HG02623 (cell line): ENCODE measurements at regions not wholly inside any gene's neighbourhood (a gene's known extent, or its start where the extent isn't known, plus 50 kb on each side); places are given as distances from the start of the nearest gene placed in this dataset.

Experiments used
- ATAC-seq: cut with Tn5 transposase; IDR thresholded peaks from one replicate; pipeline ENCODE4 v1.9.1; 2021; ENCODE audit warnings: moderate library complexity; ENCODE audit not compliant: unreplicated experiment

GRCh38 chr10:108901781-108902618 is 1021.3 kb downstream of the XPNPEP1 start:
- no peak for ATAC-seq

GRCh38 chr10:108899670-108900069 is 1023.6 kb downstream of the XPNPEP1 start:
- no peak for ATAC-seq

GRCh38 chr10:108894402-108895301 is 1028.7 kb downstream of the XPNPEP1 start:
- ATAC-seq, result peak; percentile 89

GRCh38 chr10:108877095-108877561 is 1046.2 kb downstream of the XPNPEP1 start:
- ATAC-seq, result no peak

DNA sequence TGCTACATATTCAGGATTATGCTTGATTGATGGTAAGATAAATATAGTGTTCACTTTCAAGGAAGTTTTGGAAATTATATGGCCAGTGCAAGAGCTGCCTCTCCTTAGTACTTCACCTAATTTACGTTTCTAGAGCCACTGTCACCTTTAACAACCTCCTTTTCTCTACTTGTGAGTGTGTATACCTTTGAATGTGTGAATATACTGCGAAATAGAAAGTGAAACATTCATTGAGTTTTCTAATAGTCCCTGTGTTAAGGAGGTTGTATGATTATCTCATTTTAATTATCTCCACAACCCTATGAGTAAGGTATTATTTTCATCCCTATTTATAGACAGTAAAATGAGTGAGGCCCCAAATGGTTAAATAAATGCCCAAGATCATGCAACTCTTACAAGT is 1050.5 kb downstream of the XPNPEP1 start:
- ATAC-seq, result no peak

GRCh38 chr10:108868881-108869280 is 1054.4 kb downstream of the XPNPEP1 start:
- ATAC-seq, result no peak

DNA sequence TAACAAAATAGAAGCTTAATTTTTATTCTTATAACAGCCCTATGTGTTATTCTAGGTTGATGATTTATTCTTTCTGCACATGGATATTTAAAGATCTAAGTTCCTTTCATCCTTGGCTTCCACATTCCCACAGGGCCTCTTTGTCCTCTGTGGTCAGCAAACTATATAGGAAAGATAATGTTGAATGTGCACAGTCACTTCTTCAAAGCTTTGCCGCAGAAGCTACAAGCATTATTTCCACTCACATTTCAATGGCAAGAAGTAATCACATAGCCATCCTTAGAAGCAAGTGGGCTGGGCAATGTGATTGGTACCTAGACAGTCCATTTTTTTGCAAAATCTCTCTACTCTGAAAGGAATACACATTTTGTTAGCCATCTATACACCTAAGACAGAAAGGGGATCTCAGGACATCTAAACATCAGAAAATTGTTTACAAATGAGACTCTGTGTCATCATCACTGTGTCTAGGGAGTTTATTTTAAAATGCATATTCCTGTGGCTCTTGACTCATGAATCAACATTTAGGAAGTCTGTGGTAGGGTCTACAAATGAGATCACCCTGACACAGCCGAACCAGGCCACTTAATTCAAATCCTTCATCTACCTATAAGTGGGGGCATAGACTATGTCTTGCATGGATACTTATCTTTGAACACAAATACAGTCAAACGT is 1060.5 kb downstream of the XPNPEP1 start:
- ATAC-seq, result no peak

DNA sequence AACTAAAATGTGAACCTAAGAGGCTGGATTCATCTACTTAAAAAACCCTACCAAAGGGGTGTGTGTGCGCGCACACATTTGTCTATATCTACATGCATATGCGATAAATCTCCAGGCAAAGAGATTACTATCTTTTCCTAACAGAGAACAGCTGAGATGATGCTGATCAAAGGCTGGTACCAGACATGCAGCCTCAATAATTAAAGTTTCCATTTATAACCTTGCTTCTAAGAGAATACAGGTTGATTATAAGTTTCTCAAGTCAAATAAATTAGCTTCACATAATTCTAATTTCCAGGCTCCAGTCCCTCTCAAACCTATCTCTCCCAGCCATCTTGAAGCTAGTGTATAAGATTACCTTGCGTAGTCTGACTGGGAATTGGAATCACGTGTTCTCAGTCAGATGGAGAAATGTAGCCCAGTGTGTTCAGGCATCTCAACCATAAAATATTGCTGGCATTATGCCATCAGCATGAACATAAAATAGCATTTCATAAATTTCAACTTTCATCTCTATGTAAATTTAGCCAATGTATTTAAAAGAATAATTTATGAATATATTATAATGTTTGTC is 1062.0 kb downstream of the XPNPEP1 start:
- ATAC-seq, result no peak

DNA sequence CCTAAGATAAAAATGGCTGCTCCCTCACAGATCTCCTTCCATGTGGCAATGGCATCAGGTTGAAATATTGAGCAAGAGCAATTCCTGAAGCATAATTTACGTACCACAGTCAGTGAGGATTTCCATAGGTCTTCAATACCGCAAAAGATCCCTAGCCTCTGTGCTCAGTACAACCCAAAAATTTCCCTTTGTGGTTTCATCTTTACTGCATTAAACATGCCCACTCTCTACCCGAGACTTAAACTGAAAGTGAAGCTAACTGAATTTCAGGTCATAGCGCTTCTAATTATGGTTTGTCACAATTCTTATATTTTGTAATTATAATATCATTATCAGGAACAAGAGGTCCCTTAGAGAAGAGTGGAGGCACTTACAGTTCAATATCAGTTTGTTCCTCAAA is 1071.1 kb downstream of the XPNPEP1 start:
- peak; percentile 79 for ATAC-seq

- peak; percentile 91 for ATAC-seq
Measured at GRCh38 chr10:108850138-108850854, 1073.0 kb downstream of the XPNPEP1 start.

GRCh38 chr10:108849688-108850087 is 1073.6 kb downstream of the XPNPEP1 start:
- ATAC-seq, result no peak

- ATAC-seq, result no peak
Measured at GRCh38 chr10:108849186-108849585, 1074.1 kb downstream of the XPNPEP1 start.

GRCh38 chr10:108848046-108848445 is 1075.3 kb downstream of the XPNPEP1 start:
- no peak for ATAC-seq

- ATAC-seq, result no peak
Measured at GRCh38 chr10:108840944-108841343, 1082.4 kb downstream of the XPNPEP1 start.

DNA sequence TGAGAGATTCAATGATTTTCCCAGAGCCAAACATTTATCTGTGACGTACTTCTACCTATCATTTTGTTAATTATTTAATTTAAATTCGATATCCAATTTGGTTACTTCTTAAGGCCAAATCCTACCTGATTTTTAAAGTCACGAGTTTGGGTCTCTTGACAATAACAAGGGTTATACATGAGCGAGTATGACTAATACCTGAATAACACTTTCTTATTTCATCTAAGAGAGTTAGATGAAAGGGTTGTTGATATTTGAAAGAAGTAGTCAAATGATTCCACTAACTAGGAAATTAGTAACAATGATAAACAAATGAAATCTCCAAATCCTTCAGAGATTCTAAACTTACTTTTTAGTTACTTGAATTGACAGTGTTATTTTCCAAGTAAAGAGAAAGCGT is 1086.9 kb downstream of the XPNPEP1 start:
- no peak for ATAC-seq

GRCh38 chr10:108822026-108822425 is 1101.3 kb downstream of the XPNPEP1 start:
- ATAC-seq, result no peak

DNA sequence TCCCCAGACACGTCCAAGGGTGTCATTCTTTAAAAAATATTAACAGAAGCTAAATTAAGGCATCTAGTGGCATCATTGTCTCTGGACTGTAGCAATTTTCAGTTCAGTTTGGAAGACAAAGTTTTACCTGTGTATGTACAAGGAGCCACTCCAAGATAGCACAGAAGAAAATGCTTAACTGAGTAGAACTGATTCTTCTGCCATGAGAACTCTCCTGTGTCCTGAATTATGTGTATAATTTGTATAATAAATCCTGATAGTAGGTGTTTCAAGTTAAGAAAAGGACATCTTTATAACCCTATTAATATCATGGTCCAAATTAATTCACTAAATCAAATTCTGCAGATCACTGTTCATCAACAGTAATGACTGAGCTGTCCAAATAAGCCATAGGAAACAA is 1104.0 kb downstream of the XPNPEP1 start:
- ATAC-seq, result no peak

DNA sequence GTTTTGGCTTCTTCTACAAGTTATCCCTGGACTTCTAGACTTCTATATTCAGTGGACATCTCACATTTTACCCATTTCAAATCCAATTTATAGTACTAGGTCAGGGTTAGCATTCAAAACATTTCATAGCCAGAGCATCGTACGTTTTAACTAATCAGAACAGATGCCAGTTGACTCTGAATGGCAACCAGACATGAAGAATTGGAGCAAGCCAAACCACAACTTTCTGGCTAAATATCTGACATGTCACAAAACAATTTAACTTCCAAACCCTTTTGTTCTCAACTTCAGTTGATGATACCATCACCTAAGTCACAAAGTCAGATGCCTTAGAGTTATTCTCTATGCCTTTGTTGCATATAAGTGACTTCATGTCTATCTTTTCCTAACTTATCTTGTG is 1105.7 kb downstream of the XPNPEP1 start:
- ATAC-seq, result no peak

- no peak for ATAC-seq
Measured at GRCh38 chr10:108817135-108817534, 1106.2 kb downstream of the XPNPEP1 start.

DNA sequence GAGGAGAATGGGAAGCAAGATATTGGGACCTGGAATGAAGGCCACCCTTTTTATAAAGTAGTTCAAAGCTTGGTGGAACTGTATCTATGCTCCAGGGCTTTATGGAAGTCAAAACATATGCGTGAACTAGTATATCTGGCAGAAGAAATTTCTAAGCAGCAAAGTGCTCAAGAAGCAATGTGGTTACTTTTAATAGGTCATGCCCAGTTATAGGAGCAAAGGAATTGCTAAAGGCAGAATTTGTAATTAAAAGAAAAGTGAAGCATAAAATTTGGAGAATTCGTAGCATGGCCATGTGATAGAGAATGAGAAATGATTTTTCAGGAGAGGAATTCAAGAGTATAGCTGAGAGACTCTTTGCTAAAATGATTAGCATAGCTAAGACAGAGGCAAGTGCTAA is 1110.4 kb downstream of the XPNPEP1 start:
- no peak for ATAC-seq
